Raji (cell line): ENCODE measurements at regions not wholly inside any gene's neighbourhood (a gene's known extent, or its start where the extent isn't known, plus 50 kb on each side); places are given as distances from the start of the nearest gene placed in this dataset.
A peak's percentile ranks its signal among the peaks of the same experiment; 100 is the strongest.

Experiments
- POLR2A ChIP-seq: IDR thresholded peaks from 2 replicates; pipeline ENCODE4 v1.6.1; 2011; ENCODE audit warnings: low read depth, low read length, control low read depth; ENCODE audit not compliant: insufficient read depth

DNA sequence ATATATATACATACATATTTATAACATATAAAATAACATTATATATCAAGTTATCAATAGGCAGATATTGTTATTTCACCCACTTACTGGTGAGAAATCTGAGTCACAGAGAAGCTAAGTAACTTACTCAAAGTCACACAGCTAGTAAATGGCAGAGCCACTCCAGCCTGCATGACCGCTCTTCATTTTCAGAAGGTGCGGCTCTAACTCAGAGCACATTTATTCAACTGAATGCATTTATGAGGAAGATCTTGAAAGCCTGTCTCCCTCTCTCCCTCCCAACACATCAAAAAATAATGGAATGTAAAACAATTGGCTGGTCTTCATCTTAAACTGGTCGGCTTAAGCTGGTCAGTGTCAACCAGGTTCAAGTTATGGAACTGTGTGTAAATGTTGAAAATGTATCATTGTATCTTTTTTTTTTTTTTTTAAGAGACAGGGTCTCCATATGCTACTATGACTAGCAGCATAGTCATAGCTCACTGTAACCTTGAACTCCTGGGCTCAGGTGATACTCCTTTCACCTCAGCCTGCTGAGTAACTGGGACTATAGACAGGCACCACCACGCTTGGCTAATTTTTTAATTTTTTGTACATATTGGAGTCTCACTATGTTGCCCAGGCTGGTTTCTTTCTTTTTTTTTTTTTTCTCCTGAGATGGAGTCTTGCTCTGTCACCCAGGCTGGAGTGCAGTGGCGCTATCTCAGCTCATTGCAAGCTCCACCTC, 70.7 kb upstream of the NCOA3 start:
- no peak for TF ChIP-seq POLR2A

DNA sequence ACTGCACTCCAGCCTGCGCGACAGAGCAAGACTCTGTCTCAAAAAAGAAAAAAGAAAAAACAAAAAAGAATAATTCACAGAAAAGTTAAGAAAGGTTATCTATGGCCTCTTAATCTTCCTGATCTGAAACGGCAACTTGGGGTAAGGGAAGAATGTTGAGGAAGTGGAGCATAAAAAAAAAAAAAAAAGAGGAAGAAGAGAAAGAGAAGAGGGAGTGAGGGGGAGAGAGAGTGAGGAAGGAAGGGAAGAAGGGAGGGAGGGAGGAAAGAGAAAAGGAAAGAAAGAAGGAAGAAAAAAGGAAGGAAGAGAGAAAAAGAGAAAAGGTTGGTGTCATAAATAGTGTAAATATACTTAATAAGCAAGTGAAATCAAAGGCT, 68.9 kb upstream of the NCOA3 start:
- no peak for TF ChIP-seq POLR2A

- peak; percentile 24; the same call in 1 of the 2 replicates for TF ChIP-seq POLR2A
These were observed 63.0 kb upstream of the NCOA3 start for GRCh38 chr20:47438464-47439381.

DNA sequence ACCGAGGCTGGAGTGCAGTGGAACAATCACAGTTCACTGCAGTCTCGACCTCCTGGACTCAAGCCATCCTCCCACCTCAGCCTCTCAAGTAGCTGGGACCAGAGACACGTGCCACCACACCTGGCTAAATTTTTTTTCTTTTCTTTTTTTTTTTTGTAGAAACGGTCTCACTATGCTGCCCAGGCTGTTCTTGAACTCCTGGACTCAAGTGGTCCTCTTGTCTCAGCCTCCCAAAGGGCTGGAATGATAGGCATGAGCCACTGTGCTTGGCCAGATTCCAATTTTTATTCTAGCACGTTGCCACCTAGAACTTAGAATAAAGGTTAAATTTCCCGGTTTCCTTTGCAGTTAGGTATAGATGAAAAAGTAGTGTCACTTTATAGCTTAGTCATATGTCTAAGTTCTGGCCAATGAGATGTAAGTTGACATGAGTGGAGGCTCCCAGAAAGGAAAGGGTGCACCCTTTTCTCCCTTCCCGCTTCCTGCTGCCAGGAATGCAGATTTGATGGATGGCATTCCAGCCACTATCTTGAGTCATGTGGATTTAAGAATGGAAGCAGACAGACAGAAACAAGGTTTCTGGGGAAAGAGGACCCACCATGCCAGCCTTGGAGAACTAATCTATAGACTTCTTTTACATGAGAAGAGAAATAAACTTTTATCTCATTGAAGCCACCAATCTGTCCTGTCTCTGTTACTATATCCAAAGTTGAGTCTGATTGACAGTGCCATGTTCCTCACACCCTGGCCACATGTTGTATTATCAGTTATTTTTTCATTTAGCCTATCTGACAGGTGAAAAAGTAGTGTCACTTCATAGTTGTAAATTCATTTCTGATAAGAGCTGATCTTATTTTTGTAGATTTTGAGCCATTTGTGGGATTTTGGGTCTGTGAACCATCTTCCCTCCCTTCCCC, 60.6 kb upstream of the NCOA3 start:
- no peak for TF ChIP-seq POLR2A

DNA sequence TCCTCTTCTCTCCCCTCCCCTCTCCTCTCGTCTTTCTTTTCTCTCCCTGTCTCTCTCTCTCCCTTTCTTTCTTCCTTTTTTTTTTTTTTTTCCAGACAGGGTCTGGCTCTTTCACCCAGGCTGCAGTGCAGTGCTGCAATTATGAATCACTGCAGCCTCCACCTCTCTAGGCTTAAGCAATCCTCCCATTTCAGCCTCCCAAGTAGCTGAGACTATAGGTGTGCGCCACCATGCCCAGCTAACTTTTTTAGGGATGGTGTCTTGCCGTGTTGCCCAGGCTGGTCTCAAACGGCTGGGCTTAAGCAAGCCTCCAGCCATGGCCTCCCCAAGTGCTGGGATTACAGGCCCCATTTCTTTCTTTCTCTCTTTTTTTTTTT, 59.9 kb upstream of the NCOA3 start:
- no peak for TF ChIP-seq POLR2A

DNA sequence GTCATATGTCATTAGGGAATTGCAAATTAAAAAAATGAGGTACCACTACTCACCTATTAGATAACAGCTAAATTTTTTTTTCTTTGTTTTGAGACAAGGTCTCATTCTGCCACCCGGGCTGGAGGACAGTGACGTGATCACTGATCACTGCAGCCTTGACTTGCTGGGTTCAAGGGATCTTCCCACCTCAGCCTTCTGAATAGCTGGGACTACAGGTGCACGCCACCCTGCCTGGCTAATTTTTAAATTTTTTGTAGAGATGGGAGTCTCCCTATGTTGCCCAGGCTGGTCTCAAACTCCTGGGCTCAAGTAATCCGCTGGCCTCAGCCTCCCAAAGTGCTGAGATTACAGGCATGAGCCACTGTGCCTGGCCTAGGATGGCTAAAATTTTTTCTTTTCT, 57.1 kb upstream of the NCOA3 start:
- no peak for TF ChIP-seq POLR2A

GRCh38 chr20:47445291-47445690, 56.4 kb upstream of the NCOA3 start:
- no peak for TF ChIP-seq POLR2A

- TF ChIP-seq POLR2A, result no peak
These were observed 53.3 kb upstream of the NCOA3 start for GRCh38 chr20:47448429-47448828.

GRCh38 chr20:47451602-47451904, 50.1 kb upstream of the NCOA3 start:
- TF ChIP-seq POLR2A, result no peak
